Cardiac muscle cell (in vitro differentiated cells and primary cell): ENCODE measurements at regions not wholly inside any gene's neighbourhood (a gene's known extent, or its start where the extent isn't known, plus 50 kb on each side); places are given as distances from the start of the nearest gene placed in this dataset.

Experiments
- DNase-seq, 2 donors: peaks; one replicate each; pipeline versions ENCODE4 v3.0.0 to v3.0.0-alpha.2; 2010 to 2017; ENCODE audit warnings: low read depth in 1 of 2, low spot score in 1 of 2
- H3K27ac ChIP-seq: fragments of 200-600 bp; sonication (generic); 2 replicates; pipeline ENCODE4 v1.5.1; 2016
- H3K27me3 ChIP-seq: fragments of 200-600 bp; sonication (generic); 2 replicates; pipeline ENCODE4 v1.6.0; 2016; ENCODE audit warnings: control low read depth
- H3K36me3 ChIP-seq: fragments of 200-600 bp; sonication (generic); 2 replicates; pipeline ENCODE4 v1.5.1; 2016; ENCODE audit warnings: control low read depth
- H3K4me1 ChIP-seq: fragments of 200-600 bp; sonication (generic); 2 replicates; pipeline ENCODE4 v1.8.1; 2017; ENCODE audit warnings: low read depth, mild to moderate bottlenecking, mixed run types
- H3K4me3 ChIP-seq: fragments of 200-600 bp; sonication (generic); 2 replicates; pipeline ENCODE4 v1.5.1; 2016; ENCODE audit warnings: mild to moderate bottlenecking
- H3K9me3 ChIP-seq: fragments of 200-600 bp; sonication (generic); 2 replicates; pipeline ENCODE4 v1.5.1; 2017; ENCODE audit warnings: low read depth, mild to moderate bottlenecking, control low read depth
- CTCF ChIP-seq: IDR thresholded peaks from 2 replicates; pipeline ENCODE4 v1.5.1; 2012; ENCODE audit warnings: low read depth, mild to moderate bottlenecking, low read length

DNA sequence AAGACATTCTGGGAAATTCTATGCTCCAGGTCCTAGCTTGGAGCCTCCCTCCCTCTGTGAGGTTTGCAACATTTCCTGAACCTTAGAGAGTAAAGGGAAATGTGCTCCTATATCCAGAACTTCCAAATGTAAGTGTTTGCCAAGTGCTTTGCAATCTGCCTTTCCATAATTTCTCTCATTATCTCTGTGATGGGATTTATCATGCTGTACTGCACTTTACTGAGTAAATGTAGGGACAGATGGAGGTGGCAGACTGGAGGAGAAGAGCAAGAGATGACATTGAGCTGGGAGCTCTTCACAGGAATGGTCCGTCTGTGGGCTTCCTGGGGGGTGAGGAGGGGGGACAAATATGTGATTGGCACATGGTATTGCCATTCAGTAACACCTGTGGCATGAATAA is 184.3 kb downstream of the SOX4 start:
- Histone ChIP-seq H3K36me3 (no peaks in the 10 kb centered on the region), H3K9me3 (no peaks in the 10 kb centered on the region), H3K4me3 (no peak overlapping the region), H3K27me3 (no peaks in the 10 kb centered on the region), H3K27ac (no peak overlapping the region), H3K4me1 (peaks cover 7% of the 10 kb centered on the region)
- DNase-seq: no peak
- no peak for TF ChIP-seq CTCF

GRCh38 chr6:21780141-21780540 is 186.6 kb downstream of the SOX4 start:
- Histone ChIP-seq H3K36me3 (no peaks in the 10 kb centered on the region), H3K9me3 (no peaks in the 10 kb centered on the region), H3K27ac (no peak overlapping the region), H3K27me3 (no peaks in the 10 kb centered on the region), H3K4me3 (no peak overlapping the region), H3K4me1 (no peaks in the 10 kb centered on the region)
- no peak for DNase-seq
- no peak for TF ChIP-seq CTCF

GRCh38 chr6:21780679-21781078 is 187.1 kb downstream of the SOX4 start:
- H3K4me1 ChIP-seq: no peaks in the 10 kb centered on the region
- H3K4me3 ChIP-seq: no peak overlapping the region
- no peak for DNase-seq
- no peaks in the 10 kb centered on the region for H3K36me3 ChIP-seq
- no peaks in the 10 kb centered on the region for H3K9me3 ChIP-seq
- H3K27ac ChIP-seq: no peak overlapping the region
- no peak for TF ChIP-seq CTCF
- no peaks in the 10 kb centered on the region for H3K27me3 ChIP-seq

GRCh38 chr6:21781128-21781527 is 187.6 kb downstream of the SOX4 start:
- no peaks in the 10 kb centered on the region for H3K36me3 ChIP-seq
- no peak for DNase-seq
- H3K4me3 ChIP-seq: no peak overlapping the region
- H3K9me3 ChIP-seq: no peaks in the 10 kb centered on the region
- H3K27ac ChIP-seq: no peak overlapping the region
- no peaks in the 10 kb centered on the region for H3K4me1 ChIP-seq
- no peaks in the 10 kb centered on the region for H3K27me3 ChIP-seq
- no peak for TF ChIP-seq CTCF

GRCh38 chr6:21785164-21785563 is 191.6 kb downstream of the SOX4 start:
- no peak overlapping the region for H3K4me3 ChIP-seq
- H3K27me3 ChIP-seq: no peaks in the 10 kb centered on the region
- no peaks in the 10 kb centered on the region for H3K4me1 ChIP-seq
- no peaks in the 10 kb centered on the region for H3K36me3 ChIP-seq
- DNase-seq: no peak
- no peak for TF ChIP-seq CTCF
- H3K9me3 ChIP-seq: no peaks in the 10 kb centered on the region
- no peak overlapping the region for H3K27ac ChIP-seq

- Histone ChIP-seq H3K27me3 (no peaks in the 10 kb centered on the region), H3K36me3 (no peaks in the 10 kb centered on the region), H3K4me3 (no peak overlapping the region), H3K4me1 (no peaks in the 10 kb centered on the region), H3K9me3 (no peaks in the 10 kb centered on the region), H3K27ac (no peak overlapping the region)
- no peak for TF ChIP-seq CTCF
- no peak for DNase-seq
Observed at GRCh38 chr6:21791056-21791455, 197.5 kb downstream of the SOX4 start.
